NCI-H146 treated with DMSO at 0.1 percent for 48 hours (cell line): ENCODE measurements at regions not wholly inside any gene's neighbourhood (a gene's known extent, or its start where the extent isn't known, plus 50 kb on each side); places are given as distances from the start of the nearest gene placed in this dataset.

Source experiments
- DNase-seq: peaks from one replicate; lab custom pipeline; 2025; ENCODE audit not compliant: unreplicated experiment; lab: John Stamatoyannopoulos, UW

GRCh38 chr20:25135031-25135430 lies 53.1 kb upstream of the VSX1 start:
- no peak for DNase-seq

- DNase-seq: no peak
Observed at GRCh38 chr20:25136056-25136455, 54.1 kb upstream of the VSX1 start.

DNA sequence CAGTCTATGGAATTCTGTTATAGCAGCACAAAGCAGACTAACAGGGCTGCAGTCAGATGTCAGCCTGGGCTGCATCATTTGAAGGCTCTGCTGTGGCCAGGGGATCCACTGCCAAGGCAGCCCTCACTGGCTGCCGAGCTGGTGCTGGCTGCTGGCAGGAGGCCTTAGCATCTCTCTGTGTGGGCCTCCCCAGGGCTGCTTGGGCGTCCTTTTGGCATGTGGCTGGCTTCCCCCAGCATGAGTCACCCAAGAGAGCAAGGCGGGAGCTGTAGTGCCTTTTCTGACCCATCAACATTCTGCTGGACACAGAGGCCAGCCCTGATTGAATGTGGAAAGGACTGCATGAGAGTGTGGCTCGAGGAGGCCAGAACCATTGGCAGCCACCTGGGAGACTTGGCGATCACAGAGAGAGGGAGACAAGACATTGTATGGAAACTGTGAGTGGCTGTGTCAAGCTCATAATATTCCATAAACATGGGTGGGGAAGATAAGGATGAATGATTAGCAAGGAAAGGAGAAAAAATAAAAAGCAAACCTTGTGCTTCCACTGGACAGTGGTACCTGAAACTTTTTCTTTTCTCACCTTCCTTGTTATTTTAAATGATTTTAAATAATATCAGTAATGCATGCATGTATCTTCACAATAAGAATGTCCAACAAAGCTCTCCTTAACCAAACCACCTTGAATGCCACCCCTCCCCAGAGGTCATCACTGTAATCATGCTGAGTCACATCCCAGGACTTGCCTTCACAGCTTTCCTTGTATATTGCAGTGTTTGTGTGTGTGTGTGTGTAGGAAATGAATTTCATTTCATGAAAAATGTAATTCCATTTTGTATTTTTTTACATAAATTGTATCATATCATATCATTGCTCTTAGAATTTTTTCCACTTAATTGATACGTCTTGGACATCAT lies 55.0 kb upstream of the VSX1 start:
- DNase-seq: no peak

- DNase-seq: peak; percentile 42
Observed at GRCh38 chr20:25139029-25139705, 56.3 kb upstream of the ENTPD6 start.

GRCh38 chr20:25140968-25141367 lies 54.5 kb upstream of the ENTPD6 start:
- no peak for DNase-seq

GRCh38 chr20:25142435-25142834 lies 53.1 kb upstream of the ENTPD6 start:
- DNase-seq: no peak

DNA sequence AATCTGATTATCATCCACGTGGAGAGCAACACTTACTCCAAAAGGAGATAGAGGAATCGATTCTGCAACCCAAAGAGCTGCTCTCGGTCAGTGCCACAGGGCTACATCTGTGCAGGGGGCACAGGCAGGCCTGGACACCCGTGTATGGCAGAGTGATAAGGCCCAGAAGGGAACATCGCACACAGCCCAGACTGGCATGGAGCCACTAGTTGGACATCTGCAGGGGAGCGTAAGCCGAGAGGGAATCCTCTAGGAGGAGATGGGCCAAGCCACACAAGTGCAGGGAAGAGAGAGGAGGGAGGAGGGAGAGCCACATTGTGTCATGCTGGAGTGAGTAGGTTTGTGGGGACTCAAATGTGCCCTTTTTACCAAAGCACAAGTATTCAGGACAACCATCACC lies 50.4 kb upstream of the ENTPD6 start:
- no peak for DNase-seq
